Caco-2 (cell line): ENCODE measurements at regions not wholly inside any gene's neighbourhood (a gene's known extent, or its start where the extent isn't known, plus 50 kb on each side); places are given as distances from the start of the nearest gene placed in this dataset.

ENCODE experiments used
- BruUV-seq: library from RNA; stranded (reverse); fragments of 400-500 nt; replicated peaks from 2 replicates; lab custom pipeline; 2021; lab: Mats Ljungman, UMichigan
- CTCF ChIA-PET: fragments of 300-600 bp; sonication (Branson Sonifier 250); formaldehyde crosslinking; loops from one replicate; lab custom pipeline; 2022; ENCODE audit warnings: antibody characterized with exemption; lab: Charles Lee
- POLR2A ChIA-PET: fragments of 300-600 bp; sonication (Branson Sonifier 250); formaldehyde crosslinking; loops from one replicate; lab custom pipeline; 2022; ENCODE audit warnings: antibody characterized with exemption; lab: Charles Lee
- DNase-seq, 2 experiments: peaks; one replicate each; pipeline versions ENCODE4 v3.0.0 to v3.0.0-alpha.2; 2020 to 2022
- H3K27me3 ChIP-seq: replicated peaks from 2 replicates; pipeline ENCODE4 v1.6.0; 2011; ENCODE audit warnings: low read length; ENCODE audit not compliant: control insufficient read depth, insufficient read depth
- H3K36me3 ChIP-seq: 2 replicates; pipeline ENCODE4 v1.5.1; 2011; ENCODE audit warnings: low read length; ENCODE audit not compliant: control insufficient read depth, insufficient read depth
- H3K4me1 ChIP-seq: fragments of 250-450 bp; sonication (Bioruptor Pico); 2 replicates; pipeline ENCODE4 v1.5.1; 2020; ENCODE audit warnings: mild to moderate bottlenecking
- H3K4me3 ChIP-seq: 2 replicates; pipeline ENCODE4 v1.5.1; 2011; ENCODE audit warnings: low read depth, mild to moderate bottlenecking, control low read depth, low read length
- H3K9me3 ChIP-seq: fragments of 250-450 bp; sonication (Bioruptor Pico); 2 replicates; pipeline ENCODE4 v1.5.1; 2020; ENCODE audit warnings: mild to moderate bottlenecking, moderate library complexity
- H3K27ac Mint-ChIP-seq: one replicate; pipeline ENCODE4 v1.8.0; 2022; ENCODE audit warnings: mixed read lengths; ENCODE audit not compliant: unreplicated experiment
- H3K27me3 Mint-ChIP-seq: one replicate; pipeline ENCODE4 v1.8.0; 2022; ENCODE audit warnings: mixed read lengths; ENCODE audit not compliant: insufficient read depth, unreplicated experiment
- H3K36me3 Mint-ChIP-seq: one replicate; pipeline ENCODE4 v1.8.0; 2022; ENCODE audit warnings: mild to moderate bottlenecking, mixed read lengths; ENCODE audit not compliant: insufficient read depth, unreplicated experiment
- H3K4me1 Mint-ChIP-seq: one replicate; pipeline ENCODE4 v1.8.0; 2022; ENCODE audit warnings: low read depth, mixed read lengths; ENCODE audit not compliant: unreplicated experiment
- H3K4me3 Mint-ChIP-seq: one replicate; pipeline ENCODE4 v1.8.0; 2022; ENCODE audit warnings: mild to moderate bottlenecking, moderate library complexity, mixed read lengths; ENCODE audit not compliant: unreplicated experiment
- H3K9me3 Mint-ChIP-seq: one replicate; pipeline ENCODE4 v1.8.0; 2022; ENCODE audit warnings: mixed read lengths; ENCODE audit not compliant: unreplicated experiment
- intact Hi-C: fragments of 100-400 bp; cut with micrococcal nuclease; formaldehyde crosslinking; loops from one replicate; pipeline ENCODE4 v1.10.0; 2022; ENCODE audit not compliant: unreplicated experiment
- TF ChIP-seq, protein P1 (sequence below), 2 experiments: fragments of 200-600 bp in 1 of 2; IDR thresholded peaks; 1 replicate in 1 of 2; 2 replicates in 1 of 2; pipeline versions ENCODE4 v1.5.1 to v1.8.0; 2011 to 2022; ENCODE audit warnings: antibody characterized with exemption in 1 of 2, control low read depth in 1 of 2, inconsistent platforms in 1 of 2, low read depth in 1 of 2, low read length in 1 of 2, mild to moderate bottlenecking in 1 of 2, moderate library complexity in 1 of 2; ENCODE audit not compliant: insufficient read depth in 1 of 2, severe bottlenecking in 1 of 2, unreplicated experiment in 1 of 2

DNA sequence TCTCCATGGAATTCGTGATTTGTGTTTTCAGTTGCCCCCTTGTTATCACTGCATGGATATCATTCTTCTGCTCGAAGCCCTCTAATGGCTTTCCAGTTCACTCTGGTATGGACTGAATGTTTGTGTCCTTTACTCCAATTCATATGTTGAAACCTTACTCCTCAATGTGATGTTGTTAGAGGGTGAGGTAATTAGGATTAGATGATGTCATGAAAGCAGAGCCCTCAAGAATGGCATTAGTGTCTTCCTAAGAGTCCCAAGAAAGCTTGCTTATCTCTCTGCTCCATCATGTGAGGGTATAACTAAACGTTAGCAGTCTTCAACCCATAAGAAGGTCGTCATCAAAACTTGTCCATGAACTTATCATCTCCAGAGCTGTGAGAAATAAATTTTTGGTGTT lies 1626.3 kb upstream of the MIR17HG start:
- POLR2A ChIA-PET = no interaction called here
- no TSS peak for BruUV-seq
- DNase-seq = no peak
- H3K9me3 Mint-ChIP-seq = no peaks in the 10 kb centered on the region
- intact Hi-C loops = no loop called here
- Histone ChIP-seq H3K36me3 (no peaks in the 10 kb centered on the region), H3K4me3 (no peak overlapping the region), H3K9me3 (no peaks in the 10 kb centered on the region), H3K4me1 (no peaks in the 10 kb centered on the region), H3K27me3 (no peaks in the 10 kb centered on the region)
- H3K36me3 Mint-ChIP-seq = no peaks in the 10 kb centered on the region
- CTCF ChIA-PET = no interaction called here
- no peak overlapping the region for H3K27ac Mint-ChIP-seq
- no peaks in the 10 kb centered on the region for H3K4me1 Mint-ChIP-seq
- TF ChIP-seq, protein P1, sequence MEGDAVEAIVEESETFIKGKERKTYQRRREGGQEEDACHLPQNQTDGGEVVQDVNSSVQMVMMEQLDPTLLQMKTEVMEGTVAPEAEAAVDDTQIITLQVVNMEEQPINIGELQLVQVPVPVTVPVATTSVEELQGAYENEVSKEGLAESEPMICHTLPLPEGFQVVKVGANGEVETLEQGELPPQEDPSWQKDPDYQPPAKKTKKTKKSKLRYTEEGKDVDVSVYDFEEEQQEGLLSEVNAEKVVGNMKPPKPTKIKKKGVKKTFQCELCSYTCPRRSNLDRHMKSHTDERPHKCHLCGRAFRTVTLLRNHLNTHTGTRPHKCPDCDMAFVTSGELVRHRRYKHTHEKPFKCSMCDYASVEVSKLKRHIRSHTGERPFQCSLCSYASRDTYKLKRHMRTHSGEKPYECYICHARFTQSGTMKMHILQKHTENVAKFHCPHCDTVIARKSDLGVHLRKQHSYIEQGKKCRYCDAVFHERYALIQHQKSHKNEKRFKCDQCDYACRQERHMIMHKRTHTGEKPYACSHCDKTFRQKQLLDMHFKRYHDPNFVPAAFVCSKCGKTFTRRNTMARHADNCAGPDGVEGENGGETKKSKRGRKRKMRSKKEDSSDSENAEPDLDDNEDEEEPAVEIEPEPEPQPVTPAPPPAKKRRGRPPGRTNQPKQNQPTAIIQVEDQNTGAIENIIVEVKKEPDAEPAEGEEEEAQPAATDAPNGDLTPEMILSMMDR (IDR thresholded peaks at IDR 0.05; ENCODE audit: insufficient read depth in 1 of 2, low read depth in 1 of 2, low read length in 1 of 2, severe bottlenecking in 1 of 2, unreplicated experiment in 1 of 2) = no peak
- H3K27me3 Mint-ChIP-seq = peaks cover 2% of the 10 kb centered on the region
- no peak overlapping the region for H3K4me3 Mint-ChIP-seq

DNA sequence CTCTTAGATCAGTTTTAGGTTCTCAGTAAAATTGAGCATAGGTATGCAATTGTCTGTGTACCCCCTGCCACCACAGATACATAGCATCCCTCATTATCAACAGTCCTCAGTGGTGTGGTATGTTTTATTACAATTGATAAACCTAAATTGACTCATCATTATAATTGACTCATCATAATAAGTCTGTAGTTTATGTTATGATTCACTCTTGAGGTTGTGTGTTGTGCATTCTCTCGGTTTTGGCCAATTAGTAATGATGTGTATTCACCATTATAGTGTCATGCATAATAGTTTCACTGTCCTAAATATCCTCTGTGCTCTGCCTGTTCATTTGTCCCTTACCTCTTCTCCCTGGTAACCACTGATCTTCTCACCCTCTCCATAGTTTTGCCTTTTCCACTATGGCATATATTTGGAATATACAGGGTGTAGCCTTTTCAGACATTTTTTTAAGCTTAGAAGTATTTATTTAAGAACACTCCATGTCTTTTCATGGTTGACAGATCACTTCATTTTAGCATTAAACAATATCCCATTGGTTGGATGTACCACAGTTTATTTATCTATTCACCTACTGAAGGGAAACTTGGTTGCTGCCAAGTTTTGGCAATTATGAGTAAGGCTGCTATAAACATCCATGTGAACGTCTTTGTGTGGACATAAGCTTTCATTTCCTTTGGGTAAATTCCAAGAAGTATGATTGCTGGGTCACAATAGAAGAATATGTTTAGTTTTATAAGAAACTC lies 1620.6 kb upstream of the MIR17HG start:
- peaks cover 2% of the 10 kb centered on the region for H3K27me3 Mint-ChIP-seq
- TF ChIP-seq, protein P1 (IDR thresholded peaks at IDR 0.05; ENCODE audit: insufficient read depth in 1 of 2, low read depth in 1 of 2, low read length in 1 of 2, severe bottlenecking in 1 of 2, unreplicated experiment in 1 of 2) = no peak
- Histone ChIP-seq H3K4me3 (no peak overlapping the region), H3K27me3 (no peaks in the 10 kb centered on the region), H3K4me1 (no peaks in the 10 kb centered on the region), H3K9me3 (no peaks in the 10 kb centered on the region), H3K36me3 (no peaks in the 10 kb centered on the region)
- H3K27ac Mint-ChIP-seq = no peak overlapping the region
- ChIA-PET CTCF (no interaction called here), POLR2A (no interaction called here)
- intact Hi-C loops = no loop called here
- DNase-seq = no peak
- H3K4me3 Mint-ChIP-seq = no peak overlapping the region
- no peaks in the 10 kb centered on the region for H3K4me1 Mint-ChIP-seq
- H3K36me3 Mint-ChIP-seq = no peaks in the 10 kb centered on the region
- no peaks in the 10 kb centered on the region for H3K9me3 Mint-ChIP-seq
- no TSS peak for BruUV-seq

DNA sequence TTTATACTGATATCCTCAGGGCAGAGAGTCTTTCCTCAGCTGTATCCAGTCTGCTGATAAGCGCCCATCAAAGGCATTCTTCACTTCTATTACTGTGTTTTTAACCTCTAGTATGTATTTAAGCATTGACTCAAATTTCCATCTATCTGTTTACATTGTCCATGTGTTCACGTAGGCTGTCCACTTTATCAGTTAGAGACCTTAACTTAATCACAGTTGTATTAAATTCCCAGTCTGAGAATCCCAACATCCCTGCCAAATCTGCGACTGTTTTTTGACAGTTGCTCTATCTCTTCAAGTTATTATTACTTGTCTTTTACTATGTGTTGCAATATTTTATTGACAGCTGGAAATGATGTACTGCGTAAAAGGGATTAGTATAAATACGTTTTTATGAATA lies 1613.7 kb upstream of the MIR17HG start:
- no peak overlapping the region for H3K4me3 Mint-ChIP-seq
- Histone ChIP-seq H3K9me3 (no peaks in the 10 kb centered on the region), H3K4me3 (no peak overlapping the region), H3K4me1 (peaks cover 17% of the 10 kb centered on the region), H3K36me3 (no peaks in the 10 kb centered on the region), H3K27me3 (no peaks in the 10 kb centered on the region)
- H3K36me3 Mint-ChIP-seq = no peaks in the 10 kb centered on the region
- TF ChIP-seq, protein P1 (IDR thresholded peaks at IDR 0.05; ENCODE audit: insufficient read depth in 1 of 2, low read depth in 1 of 2, low read length in 1 of 2, severe bottlenecking in 1 of 2, unreplicated experiment in 1 of 2) = no peak
- no peak overlapping the region for H3K27ac Mint-ChIP-seq
- CTCF ChIA-PET = no interaction called here
- DNase-seq = peak; percentile 54 to 67
- intact Hi-C loops = loop anchor here (1.0 to 10.0 kb wide), 3 partner anchors 31 to 337 kb away; no protein-coding TSS in a partner anchor
- no peaks in the 10 kb centered on the region for H3K27me3 Mint-ChIP-seq
- BruUV-seq = no TSS peak
- H3K9me3 Mint-ChIP-seq = peaks cover 12% of the 10 kb centered on the region
- POLR2A ChIA-PET = no interaction called here
- peaks cover 15% of the 10 kb centered on the region for H3K4me1 Mint-ChIP-seq
